ENCODE measurements at regions not wholly inside any gene's neighbourhood (a gene's known extent, or its start where the extent isn't known, plus 50 kb on each side); places are given as distances from the start of the nearest gene placed in this dataset.

GRCh38 chr22:48503876-48504275 lies 1323.8 kb downstream of the BRD1 start:
- FAIRE-seq (no peak), DNase-seq (ENCODE audit: low read depth) (no peak)
- Histone ChIP-seq H3K36me3 (ENCODE audit: control insufficient read depth, insufficient read depth, low read length) (no peaks in the 10 kb centered on the region), H3K27me3 (ENCODE audit: control insufficient read depth, insufficient read depth, low read length) (no peaks in the 10 kb centered on the region), H3K4me3 (ENCODE audit: low read depth, low read length) (no peak overlapping the region)
- TF ChIP-seq CTCF (IDR thresholded peaks at IDR 0.05; ENCODE audit: insufficient read depth, low read length, severe bottlenecking) = no peak

- no peak overlapping the region for H3K4me3 ChIP-seq (ENCODE audit: low read depth, low read length)
- no peaks in the 10 kb centered on the region for H3K27me3 ChIP-seq (ENCODE audit: control insufficient read depth, insufficient read depth, low read length)
- no peak for TF ChIP-seq CTCF (IDR thresholded peaks at IDR 0.05; ENCODE audit: insufficient read depth, low read length, severe bottlenecking)
- no peaks in the 10 kb centered on the region for H3K36me3 ChIP-seq (ENCODE audit: control insufficient read depth, insufficient read depth, low read length)
- DNase-seq (ENCODE audit: low read depth) = no peak
- no peak for FAIRE-seq
Observed at GRCh38 chr22:48503035-48503625, 1324.5 kb downstream of the BRD1 start.

- no peaks in the 10 kb centered on the region for H3K36me3 ChIP-seq (ENCODE audit: control insufficient read depth, insufficient read depth, low read length)
- no peaks in the 10 kb centered on the region for H3K27me3 ChIP-seq (ENCODE audit: control insufficient read depth, insufficient read depth, low read length)
- no peak for DNase-seq (ENCODE audit: low read depth)
- no peak for TF ChIP-seq CTCF (IDR thresholded peaks at IDR 0.05; ENCODE audit: insufficient read depth, low read length, severe bottlenecking)
- H3K4me3 ChIP-seq (ENCODE audit: low read depth, low read length) = no peak overlapping the region
- no peak for FAIRE-seq
Observed at GRCh38 chr22:48501231-48501750, 1326.4 kb downstream of the BRD1 start.

- no peaks in the 10 kb centered on the region for H3K27me3 ChIP-seq (ENCODE audit: control insufficient read depth, insufficient read depth, low read length)
- H3K4me3 ChIP-seq (ENCODE audit: low read depth, low read length) = no peak overlapping the region
- FAIRE-seq (no peak), DNase-seq (ENCODE audit: low read depth) (no peak)
- no peaks in the 10 kb centered on the region for H3K36me3 ChIP-seq (ENCODE audit: control insufficient read depth, insufficient read depth, low read length)
- TF ChIP-seq CTCF (IDR thresholded peaks at IDR 0.05; ENCODE audit: insufficient read depth, low read length, severe bottlenecking) = no peak
Observed at GRCh38 chr22:48500471-48501230, 1327.0 kb downstream of the BRD1 start.

- no peak overlapping the region for H3K4me3 ChIP-seq (ENCODE audit: low read depth, low read length)
- H3K27me3 ChIP-seq (ENCODE audit: control insufficient read depth, insufficient read depth, low read length) = no peaks in the 10 kb centered on the region
- no peak for TF ChIP-seq CTCF (IDR thresholded peaks at IDR 0.05; ENCODE audit: insufficient read depth, low read length, severe bottlenecking)
- FAIRE-seq (peak; percentile 18), DNase-seq (ENCODE audit: low read depth) (no peak)
- H3K36me3 ChIP-seq (ENCODE audit: control insufficient read depth, insufficient read depth, low read length) = no peaks in the 10 kb centered on the region
Observed at GRCh38 chr22:48499456-48500425, 1327.9 kb downstream of the BRD1 start.

Data from bronchial epithelial cell (primary cell).